Peyer's patch (tissue), 4 donors: ENCODE measurements at regions not wholly inside any gene's neighbourhood (a gene's known extent, or its start where the extent isn't known, plus 50 kb on each side); places are given as distances from the start of the nearest gene placed in this dataset.

Experiments
- CTCF ChIP-seq, 6 experiments: fragments of 450-650 bp in 4 of 6; fragments of 200-600 bp in 2 of 6; sonication (generic) in 1 of 6; IDR thresholded peaks; one replicate each; pipeline ENCODE4 v1.5.1; 2017 to 2019; ENCODE audit warnings: antibody characterized with exemption in 6 of 6, mild to moderate bottlenecking in 3 of 6, moderate library complexity in 1 of 6
- POLR2A ChIP-seq, 2 donors: fragments of 450-650 bp; IDR thresholded peaks; one replicate each; pipeline ENCODE4 v1.5.1; 2017; ENCODE audit warnings: antibody characterized with exemption in 2 of 2, mild to moderate bottlenecking in 2 of 2, moderate library complexity in 2 of 2

GRCh38 chr1:58902830-58903513 is 119.1 kb upstream of the JUN start:
- TF ChIP-seq CTCF (IDR thresholded peaks at IDR 0.05) (no peak), POLR2A (IDR thresholded peaks at IDR 0.05) (no peak)
